Activated CD4-positive, alpha-beta memory T cell treated with anti-CD3 and anti-CD28 coated beads for 36 hours (primary cell): ENCODE measurements at regions not wholly inside any gene's neighbourhood (a gene's known extent, or its start where the extent isn't known, plus 50 kb on each side); places are given as distances from the start of the nearest gene placed in this dataset.
"Not testable (repeated sequence)": the region's sequence is repeated elsewhere in the genome, so short reads cannot be mapped to it uniquely, and the experiment has no call there.

Experiments used
- CTCF ChIA-PET: fragments of 350-600 bp; sonication (Branson Sonifier 250); formaldehyde crosslinking; loops from one replicate; lab custom pipeline; 2021; ENCODE audit warnings: antibody characterized with exemption, inconsistent platforms; lab: Charles Lee
- POLR2A ChIA-PET: fragments of 350-600 bp; sonication (Branson Sonifier 250); formaldehyde crosslinking; loops from one replicate; lab custom pipeline; 2021; ENCODE audit warnings: antibody characterized with exemption; lab: Charles Lee
- DNase-seq: peaks from one replicate; pipeline ENCODE4 v3.0.0-alpha.2; 2020
- H3K27ac Mint-ChIP-seq: one replicate; pipeline ENCODE4 v1.8.0; 2021; ENCODE audit warnings: mixed read lengths
- H3K27me3 Mint-ChIP-seq: one replicate; pipeline ENCODE4 v1.8.0; 2021; ENCODE audit warnings: mixed read lengths
- H3K36me3 Mint-ChIP-seq: one replicate; pipeline ENCODE4 v1.8.0; 2021; ENCODE audit warnings: mixed read lengths
- H3K4me1 Mint-ChIP-seq: one replicate; pipeline ENCODE4 v1.8.0; 2021; ENCODE audit warnings: low read depth, mixed read lengths
- H3K4me3 Mint-ChIP-seq: one replicate; pipeline ENCODE4 v1.8.0; 2021; ENCODE audit warnings: mild to moderate bottlenecking, mixed read lengths
- H3K9me3 Mint-ChIP-seq: one replicate; pipeline ENCODE4 v1.8.0; 2021; ENCODE audit warnings: mixed read lengths
- intact Hi-C: fragments of 100-400 bp; cut with micrococcal nuclease; formaldehyde crosslinking; loops from one replicate; pipeline ENCODE4 v1.15.1; 2023

DNA sequence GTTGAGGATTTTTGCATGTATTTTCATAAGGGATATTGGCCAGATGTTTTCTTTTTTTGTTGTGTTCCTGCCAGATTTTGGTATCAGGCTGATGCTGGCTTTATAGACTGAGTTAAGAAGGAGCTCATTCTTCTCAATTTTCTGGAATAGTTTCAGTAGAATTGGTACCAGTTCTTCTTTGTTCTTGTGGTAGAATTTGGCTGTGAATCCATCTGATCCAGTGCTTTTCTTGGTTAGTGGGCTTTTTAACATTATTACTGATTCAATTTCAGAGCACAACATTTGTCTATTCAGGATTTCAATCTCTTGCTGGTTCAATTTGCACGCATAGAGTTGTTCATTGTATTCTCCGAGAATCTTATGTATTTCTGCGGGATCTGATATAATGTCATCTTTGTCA is 136.5 kb upstream of the FOXG1 start:
- H3K27me3 Mint-ChIP-seq: no peaks in the 10 kb centered on the region
- H3K27ac Mint-ChIP-seq: no peak overlapping the region
- CTCF ChIA-PET: no interaction called here
- no peaks in the 10 kb centered on the region for H3K36me3 Mint-ChIP-seq
- H3K4me1 Mint-ChIP-seq: no peaks in the 10 kb centered on the region
- no peak for DNase-seq
- H3K9me3 Mint-ChIP-seq: peaks cover 18% of the 10 kb centered on the region
- intact Hi-C loops: no loop called here
- H3K4me3 Mint-ChIP-seq: no peak overlapping the region
- POLR2A ChIA-PET: no interaction called here

DNA sequence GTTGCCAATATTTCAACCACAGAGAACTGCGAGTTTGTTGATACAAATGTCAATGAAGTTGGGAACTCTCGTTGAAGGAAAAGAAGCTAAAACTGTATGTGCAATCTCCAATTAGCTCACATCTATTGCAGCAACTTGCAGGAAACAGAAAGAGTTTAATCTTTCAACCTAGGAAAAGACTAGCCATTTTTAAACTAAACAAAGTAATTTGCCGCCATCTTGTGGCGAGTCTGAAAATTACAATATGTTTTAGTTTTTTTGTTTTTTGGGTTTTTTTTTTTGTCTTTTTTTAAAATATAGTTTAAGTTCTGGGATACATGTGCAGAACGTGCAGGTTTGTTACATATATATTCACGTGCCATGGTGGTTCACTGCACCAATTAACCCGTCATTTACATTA is 131.2 kb upstream of the FOXG1 start:
- Mint-ChIP-seq H3K36me3 (no peaks in the 10 kb centered on the region), H3K4me3 (no peak overlapping the region), H3K4me1 (no peaks in the 10 kb centered on the region), H3K9me3 (peaks cover 31% of the 10 kb centered on the region), H3K27me3 (no peaks in the 10 kb centered on the region), H3K27ac (no peak overlapping the region)
- ChIA-PET CTCF (no interaction called here), POLR2A (no interaction called here)
- no peak for DNase-seq
- intact Hi-C loops: no loop called here

DNA sequence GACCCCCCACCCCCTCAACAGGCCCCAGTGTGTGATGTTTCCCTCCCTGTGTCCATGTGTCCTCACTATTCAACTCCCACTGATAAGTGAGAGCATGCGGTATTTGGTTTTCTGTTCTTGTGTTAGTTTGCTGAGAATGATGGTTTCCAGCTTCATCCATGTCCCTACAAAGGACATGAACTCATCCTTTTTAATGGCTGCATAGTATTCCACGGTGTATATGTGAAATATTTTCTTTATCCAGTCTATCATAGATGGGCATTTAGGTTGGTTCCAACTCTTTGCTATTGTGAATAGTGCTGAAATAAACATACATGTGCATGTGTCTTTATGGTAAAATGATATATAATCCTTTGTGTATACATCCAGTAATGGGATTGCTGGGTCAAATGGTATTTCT is 130.8 kb upstream of the FOXG1 start:
- intact Hi-C loops, H3K4me1 Mint-ChIP-seq, H3K36me3 Mint-ChIP-seq, H3K27ac Mint-ChIP-seq, POLR2A ChIA-PET, H3K4me3 Mint-ChIP-seq, CTCF ChIA-PET, DNase-seq, H3K27me3 Mint-ChIP-seq: not testable (repeated sequence)
- H3K9me3 Mint-ChIP-seq: peaks cover 29% of the 10 kb centered on the region

DNA sequence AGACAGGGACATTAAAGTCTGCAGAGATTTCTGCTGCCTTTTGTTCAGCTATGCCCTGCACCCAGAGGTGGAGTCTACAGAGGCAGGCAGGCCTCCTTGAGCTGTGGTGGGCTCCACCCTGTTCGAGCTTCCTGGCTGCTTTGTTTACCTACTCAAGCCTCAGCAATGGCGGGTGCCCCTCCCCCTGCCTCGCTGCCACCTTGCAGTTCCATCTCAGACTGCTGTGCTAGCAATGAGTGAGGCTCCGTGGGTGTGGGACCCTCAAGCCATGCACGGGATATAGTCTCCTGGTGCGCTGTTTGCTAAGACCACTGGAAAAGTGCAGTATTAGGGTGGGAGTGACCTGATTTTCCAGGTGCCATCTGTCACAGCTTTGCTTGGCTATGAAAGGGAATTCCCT is 125.4 kb upstream of the FOXG1 start:
- POLR2A ChIA-PET, CTCF ChIA-PET: not testable (repeated sequence)

DNA sequence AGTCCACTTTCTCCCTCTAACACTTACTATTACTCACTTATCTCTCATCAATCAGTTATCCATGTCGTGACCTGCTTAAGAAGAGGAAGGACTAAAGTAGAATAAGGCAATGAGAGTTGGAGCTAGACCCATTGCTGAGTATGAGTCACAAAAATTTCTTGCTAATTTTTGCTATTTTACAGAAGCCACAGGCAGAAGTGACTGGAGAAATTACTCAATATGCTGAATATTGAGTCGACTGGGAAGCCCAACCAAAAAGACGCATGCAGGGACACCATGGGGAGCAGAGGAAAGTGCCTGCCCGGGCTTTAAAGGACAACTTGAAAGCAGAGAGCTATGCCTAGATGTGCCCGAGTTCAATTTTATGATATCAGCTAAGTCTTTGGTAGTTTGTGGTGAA is 115.4 kb upstream of the FOXG1 start:
- H3K4me3 Mint-ChIP-seq: no peak overlapping the region
- ChIA-PET CTCF (no interaction called here), POLR2A (no interaction called here)
- peaks cover 25% of the 10 kb centered on the region for H3K9me3 Mint-ChIP-seq
- H3K27ac Mint-ChIP-seq: no peak overlapping the region
- no peaks in the 10 kb centered on the region for H3K36me3 Mint-ChIP-seq
- H3K27me3 Mint-ChIP-seq: no peaks in the 10 kb centered on the region
- no peaks in the 10 kb centered on the region for H3K4me1 Mint-ChIP-seq
- intact Hi-C loops: no loop called here
- DNase-seq: no peak

More for the DNA sequence above, 125.4 kb upstream of the FOXG1 start:
- peaks cover 21% of the 10 kb centered on the region for H3K9me3 Mint-ChIP-seq
- H3K27me3 Mint-ChIP-seq, H3K36me3 Mint-ChIP-seq, DNase-seq, intact Hi-C loops, H3K4me1 Mint-ChIP-seq, H3K4me3 Mint-ChIP-seq, H3K27ac Mint-ChIP-seq: not testable (repeated sequence)

DNA sequence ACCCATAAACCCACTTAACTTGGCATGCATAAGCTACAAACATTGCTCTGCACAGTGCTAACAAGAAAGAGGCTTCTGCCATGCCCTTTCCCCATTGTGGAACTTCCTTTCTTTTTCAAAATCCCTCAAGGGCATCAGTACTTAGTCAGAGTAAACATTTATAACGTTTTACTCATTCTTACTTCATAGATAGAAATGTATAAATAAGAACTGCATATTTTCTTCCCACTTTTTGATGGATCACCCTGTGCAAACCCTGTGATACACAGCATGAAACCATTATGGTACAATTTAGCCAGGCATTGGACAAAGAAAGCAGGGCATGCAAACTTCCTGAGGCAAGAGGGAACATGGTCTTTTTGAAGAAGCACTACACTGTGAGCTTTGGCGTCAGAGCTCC is 113.8 kb upstream of the FOXG1 start:
- Mint-ChIP-seq H3K4me3 (no peak overlapping the region), H3K36me3 (no peaks in the 10 kb centered on the region), H3K9me3 (peaks cover 17% of the 10 kb centered on the region), H3K27ac (no peak overlapping the region), H3K4me1 (no peaks in the 10 kb centered on the region), H3K27me3 (no peaks in the 10 kb centered on the region)
- intact Hi-C loops: no loop called here
- DNase-seq: no peak
- CTCF ChIA-PET: no interaction called here
- POLR2A ChIA-PET: no interaction called here

DNA sequence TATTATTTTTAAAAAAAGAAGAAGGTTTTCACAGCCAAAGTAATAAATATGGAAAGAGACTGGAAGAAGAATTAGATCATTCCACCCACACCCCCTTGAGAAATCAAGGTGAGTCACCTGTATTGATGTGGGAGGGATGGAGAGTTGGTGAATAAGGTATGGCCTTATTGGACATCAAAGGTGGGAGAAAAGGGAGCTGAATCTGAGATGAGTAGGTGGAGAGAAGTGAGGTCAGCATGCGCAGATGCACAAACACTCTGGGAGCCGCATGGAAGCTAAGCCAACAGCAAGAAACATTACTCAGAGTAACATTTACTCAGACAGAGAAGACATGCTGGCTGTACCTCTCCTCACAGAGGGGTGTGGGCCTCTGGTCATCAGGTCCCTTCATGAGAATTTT is 113.1 kb upstream of the FOXG1 start:
- Mint-ChIP-seq H3K36me3 (no peaks in the 10 kb centered on the region), H3K9me3 (peaks cover 21% of the 10 kb centered on the region), H3K4me3 (no peak overlapping the region), H3K4me1 (no peaks in the 10 kb centered on the region), H3K27ac (no peak overlapping the region), H3K27me3 (no peaks in the 10 kb centered on the region)
- DNase-seq: no peak
- intact Hi-C loops: no loop called here
- ChIA-PET CTCF (no interaction called here), POLR2A (no interaction called here)

DNA sequence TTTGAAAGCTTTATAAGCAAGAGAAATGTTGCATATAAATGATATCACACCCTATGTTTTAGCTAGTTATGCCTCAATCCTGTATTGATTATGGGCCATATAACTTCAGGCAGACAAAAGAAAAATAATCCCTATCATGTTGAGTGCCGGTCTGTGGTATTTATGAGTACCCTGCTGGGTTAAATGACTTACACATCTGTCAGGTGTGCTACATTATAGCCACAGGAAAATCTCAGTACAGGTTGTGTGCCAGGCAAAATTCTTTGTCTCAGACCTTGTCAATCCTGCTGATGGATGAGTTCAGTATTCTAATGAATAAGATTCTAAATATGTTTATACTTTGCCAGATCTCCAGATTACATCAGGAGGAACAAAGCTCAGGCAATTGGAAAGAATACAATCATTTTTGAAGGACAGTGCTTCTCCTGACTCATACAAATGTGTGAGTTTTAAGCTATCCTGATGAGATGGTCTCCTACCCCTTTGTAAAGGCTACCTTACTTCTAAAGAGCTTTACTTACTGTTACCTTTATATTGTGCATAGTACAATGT is 109.8 kb upstream of the FOXG1 start:
- peaks cover 16% of the 10 kb centered on the region for H3K9me3 Mint-ChIP-seq
- intact Hi-C loops: no loop called here
- CTCF ChIA-PET: no interaction called here

DNA sequence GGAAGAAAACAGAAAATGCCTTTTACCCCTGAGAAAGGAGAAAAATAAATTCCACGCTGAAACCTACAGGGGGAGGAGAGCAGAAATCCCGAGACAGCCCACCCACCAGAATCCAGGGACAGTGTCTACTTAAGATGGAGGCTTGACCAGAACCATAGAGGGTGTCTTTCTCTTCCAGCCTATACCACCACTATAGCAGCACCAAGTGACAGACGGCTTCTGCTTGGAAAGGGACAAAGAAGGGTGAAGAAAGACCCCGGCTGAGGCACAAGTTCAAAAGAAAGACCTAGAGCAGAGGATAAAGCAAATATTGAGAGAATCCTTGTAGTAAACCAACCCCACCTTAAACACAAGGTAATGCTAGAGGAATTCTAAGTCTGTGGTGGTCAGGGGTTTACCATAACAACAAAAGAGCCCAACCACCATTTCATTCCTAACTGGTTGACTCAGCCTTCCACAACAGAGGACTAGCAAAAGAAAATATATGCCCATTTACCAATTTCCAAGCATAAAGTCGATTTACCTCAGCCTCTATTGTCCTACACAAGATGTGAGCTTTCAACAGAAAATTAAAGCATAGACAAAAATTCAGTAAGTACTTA is 105.3 kb upstream of the FOXG1 start:
- H3K36me3 Mint-ChIP-seq: no peaks in the 10 kb centered on the region
- no peak overlapping the region for H3K4me3 Mint-ChIP-seq
- intact Hi-C loops: no loop called here
- no peaks in the 10 kb centered on the region for H3K27me3 Mint-ChIP-seq
- POLR2A ChIA-PET: no interaction called here
- peaks cover 11% of the 10 kb centered on the region for H3K9me3 Mint-ChIP-seq
- CTCF ChIA-PET: no interaction called here
- H3K27ac Mint-ChIP-seq: no peak overlapping the region
- no peaks in the 10 kb centered on the region for H3K4me1 Mint-ChIP-seq
- DNase-seq: no peak

More for the DNA sequence above, 109.8 kb upstream of the FOXG1 start:
- POLR2A ChIA-PET: no interaction called here
- no peaks in the 10 kb centered on the region for H3K4me1 Mint-ChIP-seq
- H3K27me3 Mint-ChIP-seq: no peaks in the 10 kb centered on the region
- no peak for DNase-seq
- no peak overlapping the region for H3K4me3 Mint-ChIP-seq
- no peaks in the 10 kb centered on the region for H3K36me3 Mint-ChIP-seq
- no peak overlapping the region for H3K27ac Mint-ChIP-seq

DNA sequence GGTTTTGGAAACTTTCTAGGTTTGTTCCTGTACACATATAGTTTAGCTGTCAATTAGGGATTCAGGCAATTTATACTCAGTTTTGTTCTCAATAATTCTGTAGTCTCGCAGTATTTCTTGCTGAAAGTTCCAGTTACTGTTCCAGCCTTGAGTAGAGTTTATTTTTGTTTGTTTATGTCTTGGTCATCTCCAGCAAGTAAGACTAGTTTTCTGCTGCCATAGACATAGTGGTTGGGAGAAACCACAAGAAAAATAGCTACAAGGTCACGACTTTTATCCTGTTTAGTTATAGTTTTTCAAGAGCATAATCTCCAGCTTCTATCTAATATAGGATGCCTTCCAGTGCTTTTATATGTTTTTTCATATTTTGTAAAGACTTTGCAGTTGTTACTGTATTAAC is 99.6 kb upstream of the FOXG1 start:
- Mint-ChIP-seq H3K27me3 (no peaks in the 10 kb centered on the region), H3K4me3 (no peak overlapping the region), H3K27ac (no peak overlapping the region), H3K36me3 (no peaks in the 10 kb centered on the region), H3K9me3 (peaks cover 12% of the 10 kb centered on the region), H3K4me1 (no peaks in the 10 kb centered on the region)
- ChIA-PET CTCF (no interaction called here), POLR2A (no interaction called here)
- intact Hi-C loops: no loop called here
- DNase-seq: no peak

DNA sequence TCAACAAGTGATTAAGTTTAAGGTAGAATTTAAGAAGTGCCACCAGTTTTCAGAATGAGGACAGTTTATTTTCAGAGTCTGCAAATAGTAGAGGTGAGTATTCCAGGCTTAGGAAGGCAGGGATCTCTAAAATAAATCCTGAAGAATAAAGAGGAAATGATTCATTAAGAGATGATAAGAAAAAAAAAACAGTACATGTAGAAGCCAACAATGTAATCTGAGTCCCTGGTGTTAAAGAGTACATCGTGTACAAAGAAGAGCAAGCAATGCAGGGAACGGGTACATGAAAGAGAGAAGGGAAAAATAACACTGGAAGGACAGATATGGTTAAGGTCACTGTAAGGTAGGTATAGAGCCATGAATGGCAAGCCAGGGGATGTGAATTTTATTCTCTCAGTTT is 95.2 kb upstream of the FOXG1 start:
- intact Hi-C loops: no loop called here
- Mint-ChIP-seq H3K36me3 (no peaks in the 10 kb centered on the region), H3K4me1 (no peaks in the 10 kb centered on the region), H3K9me3 (peaks cover 26% of the 10 kb centered on the region), H3K27me3 (no peaks in the 10 kb centered on the region), H3K27ac (no peak overlapping the region), H3K4me3 (no peak overlapping the region)
- ChIA-PET POLR2A (no interaction called here), CTCF (no interaction called here)
- DNase-seq: no peak

DNA sequence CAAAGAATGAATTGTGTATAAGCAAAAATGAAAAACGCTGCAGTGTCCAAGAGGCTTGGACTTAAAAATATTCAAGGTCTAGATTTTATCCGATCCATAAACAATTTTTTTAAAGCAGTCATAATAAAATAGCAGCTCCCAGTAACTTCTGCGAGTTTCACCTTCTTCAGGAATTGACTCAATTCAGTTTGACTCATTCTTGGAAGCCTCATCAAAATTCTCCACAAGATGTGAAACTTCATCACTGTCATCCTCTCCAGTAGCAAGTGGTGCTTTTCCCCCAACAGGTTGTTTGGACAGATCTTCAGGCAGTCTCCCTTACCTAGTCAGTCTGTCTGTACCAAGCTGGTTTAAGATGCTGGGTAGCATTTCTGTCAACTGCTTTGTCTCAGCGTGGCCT is 93.5 kb upstream of the FOXG1 start:
- no peak overlapping the region for H3K4me3 Mint-ChIP-seq
- intact Hi-C loops: no loop called here
- no peaks in the 10 kb centered on the region for H3K4me1 Mint-ChIP-seq
- no peaks in the 10 kb centered on the region for H3K36me3 Mint-ChIP-seq
- no peak for DNase-seq
- no peak overlapping the region for H3K27ac Mint-ChIP-seq
- POLR2A ChIA-PET: no interaction called here
- CTCF ChIA-PET: no interaction called here
- peaks cover 27% of the 10 kb centered on the region for H3K9me3 Mint-ChIP-seq
- H3K27me3 Mint-ChIP-seq: no peaks in the 10 kb centered on the region

DNA sequence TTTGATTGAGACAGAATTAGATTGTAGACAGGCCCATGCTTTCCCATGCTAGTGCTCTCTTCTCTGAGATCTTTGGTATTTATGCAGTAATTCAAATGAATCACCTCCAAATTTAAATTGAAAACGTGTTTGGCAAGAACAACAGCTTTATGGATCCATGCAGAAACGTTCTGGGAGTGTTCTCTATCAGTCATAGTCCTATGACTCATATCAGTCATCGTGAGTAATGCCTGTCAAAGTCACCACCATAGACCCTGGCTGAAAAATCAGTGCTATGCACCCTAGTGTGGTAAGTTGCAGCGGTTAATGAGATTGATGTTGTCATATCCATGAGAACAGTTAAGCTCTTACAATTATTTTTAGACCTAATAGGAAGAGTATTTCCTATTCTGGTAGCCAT is 90.1 kb upstream of the FOXG1 start:
- no peak overlapping the region for H3K4me3 Mint-ChIP-seq
- POLR2A ChIA-PET: no interaction called here
- intact Hi-C loops: no loop called here
- no peaks in the 10 kb centered on the region for H3K27me3 Mint-ChIP-seq
- DNase-seq: no peak
- H3K4me1 Mint-ChIP-seq: no peaks in the 10 kb centered on the region
- no peak overlapping the region for H3K27ac Mint-ChIP-seq
- no peaks in the 10 kb centered on the region for H3K36me3 Mint-ChIP-seq
- peaks cover 20% of the 10 kb centered on the region for H3K9me3 Mint-ChIP-seq
- CTCF ChIA-PET: no interaction called here
